GM18868 (cell line): ENCODE measurements at regions not wholly inside any gene's neighbourhood (a gene's known extent, or its start where the extent isn't known, plus 50 kb on each side); places are given as distances from the start of the nearest gene placed in this dataset.
"Not testable (repeated sequence)": the region's sequence is repeated elsewhere in the genome, so short reads cannot be mapped to it uniquely, and the experiment has no call there.

Experiments
- ATAC-seq: cut with Tn5 transposase; IDR thresholded peaks from one replicate; pipeline ENCODE4 v1.9.1; 2021; ENCODE audit warnings: mild to moderate bottlenecking, moderate library complexity; ENCODE audit not compliant: unreplicated experiment

GRCh38 chr6:159594750-159595117 is 98.3 kb downstream of the SOD2 start:
- no peak for ATAC-seq

DNA sequence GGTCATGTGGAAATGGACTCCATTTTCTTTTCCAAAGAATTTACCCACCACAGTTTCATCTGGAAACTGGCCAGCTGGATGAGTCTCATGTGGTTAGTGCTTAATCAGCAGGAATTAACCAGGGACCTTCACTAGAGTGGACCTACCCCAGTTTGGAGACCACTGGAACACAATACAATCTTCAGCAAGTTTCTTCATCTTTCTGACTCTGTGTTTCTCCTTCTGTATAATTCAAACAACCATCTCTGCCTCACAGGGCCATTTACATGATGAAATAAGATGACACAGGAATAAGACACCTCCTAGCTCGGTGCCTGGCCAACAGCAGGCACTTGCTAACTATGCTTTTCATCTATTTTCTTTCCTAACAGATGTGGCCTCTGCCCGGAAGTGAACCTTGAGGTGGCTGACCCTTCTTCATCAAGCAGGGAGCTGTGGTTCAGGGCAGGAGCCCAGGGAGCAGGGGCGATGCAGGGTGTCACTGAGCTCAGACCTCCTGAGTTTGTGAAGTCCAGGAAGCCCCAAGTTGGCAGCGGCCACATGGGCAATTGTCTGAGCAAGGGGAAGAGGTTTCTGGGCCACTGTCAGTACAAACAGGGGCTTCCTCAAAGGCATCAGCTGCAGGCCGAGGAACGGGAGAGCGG is 98.8 kb downstream of the SOD2 start:
- no peak for ATAC-seq

GRCh38 chr6:159590835-159591234 is 102.2 kb downstream of the SOD2 start:
- ATAC-seq, result no peak

GRCh38 chr6:159586684-159587083 is 106.4 kb downstream of the SOD2 start:
- ATAC-seq, result no peak

GRCh38 chr6:159582736-159583135 is 110.3 kb downstream of the SOD2 start:
- no peak for ATAC-seq

- no peak for ATAC-seq
Measured at GRCh38 chr6:159578629-159579028, 114.4 kb downstream of the SOD2 start.

GRCh38 chr6:159577564-159577963 is 115.5 kb downstream of the SOD2 start:
- no peak for ATAC-seq

- no peak for ATAC-seq
Measured at GRCh38 chr6:159572439-159573110, 120.5 kb downstream of the SOD2 start.

DNA sequence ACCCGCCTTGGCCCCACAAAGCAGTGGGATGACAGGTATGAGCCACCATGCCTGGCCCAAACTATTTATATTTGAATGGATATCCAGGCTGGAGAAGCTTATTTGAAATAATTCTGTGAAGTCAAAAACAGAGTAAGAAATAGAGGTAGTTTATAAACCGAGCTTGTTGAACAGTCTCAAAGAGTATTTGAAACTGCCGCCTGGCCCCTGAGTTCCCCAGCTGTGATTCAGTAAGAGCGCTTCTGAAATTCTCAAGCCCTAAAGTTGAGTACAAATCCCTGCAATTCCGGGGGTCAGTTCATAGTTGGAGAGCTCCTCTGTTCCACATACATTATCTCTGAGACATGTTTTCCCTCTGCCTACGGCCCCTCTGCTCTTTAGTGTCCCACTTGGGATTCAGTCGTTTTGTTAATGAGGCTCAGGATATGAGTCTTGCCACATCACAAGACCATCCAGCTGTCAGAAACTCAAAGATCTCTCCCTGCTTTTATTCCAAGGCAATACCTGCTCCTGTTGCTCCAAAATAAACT is 127.8 kb downstream of the SOD2 start:
- ATAC-seq, result no peak

- no peak for ATAC-seq
Measured at GRCh38 chr6:159564456-159564855, 128.6 kb downstream of the SOD2 start.

GRCh38 chr6:159557031-159557430 is 136.0 kb downstream of the SOD2 start:
- no peak for ATAC-seq

DNA sequence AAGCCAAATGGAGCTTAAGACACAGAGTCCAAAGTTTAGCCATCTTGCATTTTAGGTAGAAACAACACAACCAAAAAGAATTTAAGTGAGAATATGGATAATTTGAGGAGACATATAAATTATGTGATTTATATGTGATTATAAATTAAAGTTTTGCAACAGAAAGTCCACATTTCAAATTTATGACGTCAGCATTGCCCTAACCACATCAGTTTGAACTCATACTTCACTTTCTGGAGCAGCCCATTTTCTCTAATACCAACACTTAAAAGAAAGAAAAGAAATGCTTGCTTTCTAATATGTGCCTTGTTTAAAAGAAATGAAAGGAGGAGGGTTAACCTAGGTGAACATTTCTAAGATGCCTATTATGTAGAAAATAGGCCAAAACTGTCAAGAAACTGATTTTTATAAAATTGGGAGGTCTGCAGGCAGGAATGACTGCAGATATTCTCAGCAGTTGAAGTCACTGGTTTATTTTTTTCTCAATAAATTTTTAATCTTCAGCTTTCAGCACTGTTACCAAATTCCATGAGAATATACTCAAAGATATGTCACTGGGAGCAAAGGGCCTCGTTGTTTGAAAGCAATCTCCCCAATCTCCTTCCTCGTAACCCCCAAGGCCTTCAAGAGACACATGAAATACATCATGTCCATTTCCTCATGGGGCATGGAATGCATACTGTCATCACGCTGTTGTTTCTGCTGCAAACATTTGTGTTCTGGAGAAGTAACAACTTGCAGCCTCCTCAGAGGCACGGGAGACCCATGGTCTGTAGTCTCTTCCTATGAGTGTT is 137.8 kb downstream of the SOD2 start:
- ATAC-seq, result no peak

DNA sequence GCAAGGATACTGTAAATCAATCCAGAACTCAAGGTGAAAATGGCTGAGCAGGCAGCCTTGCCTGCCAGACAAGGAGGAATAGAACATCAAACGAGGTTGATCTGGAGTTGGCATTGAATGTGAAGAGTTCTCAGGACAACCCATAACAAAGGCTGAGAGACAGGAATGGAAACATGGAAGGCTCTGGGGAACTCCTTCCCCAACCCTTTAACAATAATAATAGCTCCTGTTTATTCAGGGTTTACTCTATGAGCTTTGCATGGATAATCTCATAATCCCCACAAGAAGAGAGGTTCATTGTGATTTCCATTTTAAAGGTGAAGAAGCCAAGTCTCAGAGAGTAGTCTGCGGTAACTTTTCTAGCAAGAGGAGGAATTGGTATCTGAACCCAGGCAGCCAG is 151.7 kb downstream of the SOD2 start:
- ATAC-seq, result no peak

DNA sequence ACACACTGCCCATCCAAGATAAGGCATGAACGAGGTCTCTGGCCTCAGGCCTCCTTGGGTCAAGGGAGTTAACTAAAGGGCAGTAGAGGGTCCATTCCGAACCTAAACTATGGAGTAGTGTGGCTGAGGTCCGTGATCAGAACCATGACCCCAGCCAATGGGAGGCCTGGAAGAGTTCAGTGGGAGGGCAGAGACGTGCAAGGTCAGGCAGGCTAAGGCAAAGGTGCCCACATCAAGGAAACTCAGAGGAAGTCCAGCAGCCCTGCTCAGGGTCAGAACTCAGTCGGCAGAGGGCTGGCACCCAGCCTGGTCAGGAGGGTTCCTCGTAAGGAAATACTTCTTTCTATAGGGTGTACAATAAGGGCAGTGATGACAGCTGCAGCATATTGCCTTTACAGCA is 152.2 kb downstream of the SOD2 start:
- no peak for ATAC-seq

GRCh38 chr6:159540152-159540551 is 152.9 kb downstream of the SOD2 start:
- no peak for ATAC-seq

DNA sequence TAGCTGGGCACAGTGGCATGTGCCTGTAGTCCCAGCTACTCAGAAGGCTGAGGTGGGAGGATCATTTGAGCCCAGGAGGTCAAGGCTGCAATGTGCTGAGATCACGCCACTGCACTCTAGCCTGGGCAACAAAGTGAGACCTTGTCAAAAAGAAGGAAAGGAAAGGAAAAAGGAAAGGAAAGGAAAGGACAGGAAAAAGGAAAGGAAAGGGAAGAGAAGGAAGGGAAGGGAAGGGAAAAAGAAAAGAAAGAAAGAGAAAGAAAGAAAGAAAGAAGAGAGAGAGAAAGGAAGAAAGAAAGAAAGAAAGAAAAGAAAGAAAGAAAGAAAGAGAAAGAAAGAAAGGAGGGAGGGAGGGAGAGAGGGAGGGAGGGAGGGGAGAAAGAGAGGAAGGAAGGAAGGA is 155.0 kb downstream of the SOD2 start:
- not testable (repeated sequence) for ATAC-seq

- no peak for ATAC-seq
Measured at GRCh38 chr6:159535656-159536350, 157.2 kb downstream of the SOD2 start.

GRCh38 chr6:159533568-159533967 is 159.5 kb downstream of the SOD2 start:
- no peak for ATAC-seq

DNA sequence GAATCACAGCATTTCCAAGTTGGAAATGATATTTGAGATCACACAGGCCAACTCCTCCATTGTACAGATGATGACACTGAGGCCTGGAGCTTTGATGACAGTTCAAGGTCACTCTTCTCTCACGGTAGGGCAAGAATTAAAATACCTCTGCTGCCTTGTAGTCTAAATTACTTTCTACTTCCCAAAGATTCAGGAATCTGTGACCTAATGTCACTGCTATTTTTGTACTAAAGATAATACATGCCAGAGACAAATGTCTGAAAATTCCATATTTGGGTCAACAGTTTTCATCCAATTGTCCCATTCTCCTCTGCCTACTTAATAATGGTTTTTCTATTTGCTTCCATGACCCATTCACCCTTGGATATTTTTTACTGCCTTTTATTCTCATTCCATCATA is 160.0 kb downstream of the SOD2 start:
- no peak for ATAC-seq

GRCh38 chr6:159532155-159532554 is 160.9 kb downstream of the SOD2 start:
- no peak for ATAC-seq

DNA sequence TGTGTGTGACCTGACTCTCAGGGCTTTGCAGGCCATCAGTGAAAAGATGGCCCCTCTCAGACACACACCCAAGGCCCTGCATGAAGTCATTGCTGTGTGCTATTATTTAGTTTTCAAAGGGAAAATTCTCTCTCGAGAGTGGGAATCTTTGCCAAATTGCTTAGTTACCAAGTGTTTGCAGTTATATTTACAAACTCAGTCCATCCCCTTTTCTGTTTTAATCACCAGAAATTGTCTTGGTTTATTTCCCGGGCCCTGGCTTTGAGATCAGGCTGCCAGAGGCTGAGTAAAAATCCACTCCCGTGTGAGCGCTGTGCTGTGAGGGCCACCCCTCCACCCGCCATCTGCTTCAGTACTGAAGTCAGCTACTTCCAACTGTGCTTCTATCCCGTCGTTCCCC is 163.1 kb downstream of the SOD2 start:
- ATAC-seq, result no peak
